Spleen (tissue), 11 donors: ENCODE measurements at regions not wholly inside any gene's neighbourhood (a gene's known extent, or its start where the extent isn't known, plus 50 kb on each side); places are given as distances from the start of the nearest gene placed in this dataset.
A peak's percentile ranks its signal among the peaks of the same experiment; 100 is the strongest.

Source experiments
- DNase-seq: peaks from one replicate; pipeline ENCODE4 v3.0.0-alpha.2; 2020
- H3K27ac ChIP-seq, 8 donors: fragments of 200-600 bp; sonication (generic) in 7 of 8; 1 replicate in 4 of 8; 2 replicates in 4 of 8; pipeline versions ENCODE4 v1.5.0 to v1.8.0; 2016 to 2021; ENCODE audit warnings: inconsistent platforms in 4 of 8, mild to moderate bottlenecking in 4 of 8, moderate library complexity in 1 of 8
- H3K27me3 ChIP-seq, 7 donors: fragments of 200-600 bp; sonication (generic) in 6 of 7; replicated peaks in 1 of 7; 1 replicate in 4 of 7; 2 replicates in 3 of 7; pipeline versions ENCODE4 v1.5.0 to v1.8.0; 2016 to 2021; ENCODE audit warnings: inconsistent platforms in 3 of 7, mild to moderate bottlenecking in 1 of 7
- H3K36me3 ChIP-seq, 6 donors: fragments of 200-600 bp; sonication (generic) in 5 of 6; 1 replicate in 4 of 6; 2 replicates in 2 of 6; pipeline versions ENCODE4 v1.5.0 to v1.8.0; 2016 to 2021; ENCODE audit warnings: inconsistent platforms in 2 of 6
- H3K4me1 ChIP-seq, 6 donors: fragments of 200-600 bp; sonication (generic) in 5 of 6; 1 replicate in 3 of 6; 2 replicates in 3 of 6; pipeline versions ENCODE4 v1.5.0 to v1.8.0; 2016 to 2021; ENCODE audit warnings: inconsistent platforms in 3 of 6
- H3K4me3 ChIP-seq, 8 donors: fragments of 200-600 bp; sonication (generic) in 7 of 8; 1 replicate in 4 of 8; 2 replicates in 4 of 8; pipeline versions ENCODE4 v1.5.0 to v1.8.0; 2016 to 2021; ENCODE audit warnings: inconsistent platforms in 4 of 8, mild to moderate bottlenecking in 4 of 8, moderate library complexity in 2 of 8
- H3K9me3 ChIP-seq, 8 donors: fragments of 200-600 bp; sonication (generic) in 7 of 8; 1 replicate in 4 of 8; 2 replicates in 4 of 8; pipeline versions ENCODE4 v1.5.0 to v1.8.0; 2016 to 2021; ENCODE audit warnings: inconsistent platforms in 4 of 8
- CTCF ChIP-seq, 11 experiments: fragments of 200-600 bp in 7 of 11; fragments of 450-650 bp in 4 of 11; sonication (generic) in 4 of 11; IDR thresholded peaks in 8 of 11; conservative IDR thresholded peaks in 3 of 11; 1 replicate in 7 of 11; 2 replicates in 4 of 11; pipeline versions ENCODE4 v1.4.0 to v1.8.0; 2016 to 2021; ENCODE audit warnings: antibody characterized with exemption in 11 of 11, inconsistent platforms in 4 of 11, mild to moderate bottlenecking in 1 of 11
- POLR2A ChIP-seq, 3 donors: fragments of 450-650 bp; IDR thresholded peaks; one replicate each; pipeline ENCODE4 v1.5.1; 2017; ENCODE audit warnings: antibody characterized with exemption in 3 of 3, mild to moderate bottlenecking in 1 of 3
- POLR2AphosphoS5 ChIP-seq, 3 donors: sonication (generic); formaldehyde crosslinking; IDR thresholded peaks; one replicate each; pipeline ENCODE4 v1.5.1; 2017; ENCODE audit warnings: antibody characterized with exemption in 3 of 3
- WGBS, 5 donors: extraction: QIAGEN DNeasy Blood & Tissue Kit in 3 of 5; methylation state at CpG; one replicate each; pipeline versions ENCODE4 v1.1.5 to v1.1.7; 2013 to 2018; 5-methylcytosine and 5-hydroxymethylcytosine counted together
- intact Hi-C: fragments of 100-400 bp; cut with DNase I; formaldehyde crosslinking; loops from one replicate; pipeline ENCODE4 v1.15.0; 2023; ENCODE audit warnings: low total_unique reads
- donor health status: healthy with polysubstance abuse.
- donor health status: DM: no; HTN: no; CAD: no; lungs with moderate emphysema.
- donor health status: DM: no; HTN: no; CAD: no.
- donor health status: Bipolar disorder and iron deficiency.
- donor health status: healthy.
- donor health status: DM: no; HTN: no; CAD: no.
- donor health status: DM: yes; HTN: yes; CAD: no.

GRCh38 chr15:70362886-70363285 is 265.2 kb upstream of the TLE3 start:
- Histone ChIP-seq H3K27ac (no peak overlapping the region), H3K27me3 (peaks cover 0 to 14% (median 0%) of the 10 kb centered on the region in 7 donors), H3K36me3 (no peaks in the 10 kb centered on the region), H3K4me1 (no peaks in the 10 kb centered on the region), H3K4me3 (no peak overlapping the region), H3K9me3 (no peaks in the 10 kb centered on the region)
- intact Hi-C loops = loop anchor here (10.0 kb wide), 1 partner anchor 628 kb away; no protein-coding TSS in a partner anchor
- no peak for TF ChIP-seq POLR2A (IDR thresholded peaks at IDR 0.05)
- peak; percentile 21 to 78 (median 60) for TF ChIP-seq CTCF (IDR thresholded peaks at IDR 0.05 in 8 of 11, conservative IDR thresholded peaks at IDR 0.05 in 3 of 11)
- DNase-seq = peak; percentile 65
- 36 to 66% (median 47%) methylated on average over 6 of the region's 6 CpGs for WGBS, 5 donors

- Histone ChIP-seq H3K27me3 (peaks cover 0 to 10% (median 0%) of the 10 kb centered on the region in 7 donors), H3K4me1 (no peaks in the 10 kb centered on the region), H3K4me3 (no peak overlapping the region), H3K27ac (no peak overlapping the region), H3K9me3 (no peaks in the 10 kb centered on the region), H3K36me3 (no peaks in the 10 kb centered on the region)
- WGBS, 5 donors = 64 to 92% (median 91%) methylated on average over 2 to 3 of the region's 3 CpGs
- intact Hi-C loops = loop anchor here (10.0 kb wide), 1 partner anchor 628 kb away; no protein-coding TSS in a partner anchor
- peak; percentile 11 for DNase-seq
- TF ChIP-seq POLR2A (IDR thresholded peaks at IDR 0.05) = no peak
- no peak for TF ChIP-seq POLR2AphosphoS5 (IDR thresholded peaks at IDR 0.05)
- no peak for TF ChIP-seq CTCF (IDR thresholded peaks at IDR 0.05 in 8 of 11, conservative IDR thresholded peaks at IDR 0.05 in 3 of 11)
Measured at GRCh38 chr15:70362350-70362749, 264.6 kb upstream of the TLE3 start.

GRCh38 chr15:70361891-70362290 is 264.2 kb upstream of the TLE3 start:
- Histone ChIP-seq H3K4me1 (no peaks in the 10 kb centered on the region), H3K4me3 (no peak overlapping the region), H3K27ac (no peak overlapping the region), H3K27me3 (peaks cover 0 to 10% (median 0%) of the 10 kb centered on the region in 7 donors), H3K9me3 (no peaks in the 10 kb centered on the region), H3K36me3 (no peaks in the 10 kb centered on the region)
- no peak for TF ChIP-seq POLR2A (IDR thresholded peaks at IDR 0.05)
- TF ChIP-seq POLR2AphosphoS5 (IDR thresholded peaks at IDR 0.05) = no peak
- TF ChIP-seq CTCF (IDR thresholded peaks at IDR 0.05 in 8 of 11, conservative IDR thresholded peaks at IDR 0.05 in 3 of 11) = no peak
- intact Hi-C loops = loop anchor here (10.0 kb wide), 1 partner anchor 627 kb away; no protein-coding TSS in a partner anchor
- peak; percentile 10 for DNase-seq
- 90 to 95% (median 93%) methylated on average over 11 of the region's 11 CpGs for WGBS, 5 donors

- Histone ChIP-seq H3K36me3 (no peaks in the 10 kb centered on the region), H3K9me3 (no peaks in the 10 kb centered on the region), H3K27ac (no peak overlapping the region), H3K4me3 (no peak overlapping the region), H3K27me3 (peaks cover 0 to 14% (median 0%) of the 10 kb centered on the region in 7 donors), H3K4me1 (no peaks in the 10 kb centered on the region)
- 79 to 98% (median 90%) methylated on average over 2 of the region's 2 CpGs for WGBS, 5 donors
- intact Hi-C loops = loop anchor here (10.0 kb wide), 1 partner anchor 626 kb away; no protein-coding TSS in a partner anchor
- peak; percentile 23 for DNase-seq
- no peak for TF ChIP-seq CTCF (IDR thresholded peaks at IDR 0.05 in 8 of 11, conservative IDR thresholded peaks at IDR 0.05 in 3 of 11)
- no peak for TF ChIP-seq POLR2AphosphoS5 (IDR thresholded peaks at IDR 0.05)
- TF ChIP-seq POLR2A (IDR thresholded peaks at IDR 0.05) = no peak
Measured at GRCh38 chr15:70361106-70361505, 263.4 kb upstream of the TLE3 start.
